B cell (primary cell): ENCODE measurements at regions not wholly inside any gene's neighbourhood (a gene's known extent, or its start where the extent isn't known, plus 50 kb on each side); places are given as distances from the start of the nearest gene placed in this dataset.

Source experiments
- ATAC-seq: fragments of 200-7000 bp; cut with Tn5 transposase; one replicate; pipeline ENCODE4 v1.10.0; 2021; ENCODE audit warnings: low read depth, mild to moderate bottlenecking, moderate number of reproducible peaks, moderate library complexity
- CTCF ChIA-PET: fragments of 350-600 bp; sonication (Branson Sonifier 250); formaldehyde crosslinking; loops from one replicate; lab custom pipeline; 2021; ENCODE audit warnings: antibody characterized with exemption, inconsistent platforms; lab: Charles Lee
- POLR2A ChIA-PET: fragments of 350-600 bp; sonication (Branson Sonifier 250); formaldehyde crosslinking; loops from one replicate; lab custom pipeline; 2021; ENCODE audit warnings: antibody characterized with exemption; lab: Charles Lee
- DNase-seq: peaks from one replicate; pipeline ENCODE4 v3.0.0; 2013
- H2AFZ ChIP-seq: 2 replicates; pipeline ENCODE4 v1.6.1; 2012; ENCODE audit warnings: mild to moderate bottlenecking, low read depth, low read length; ENCODE audit not compliant: insufficient read depth, poor library complexity, severe bottlenecking
- H3K27ac ChIP-seq, 2 donors: 1 replicate in 1 of 2; 2 replicates in 1 of 2; pipeline ENCODE4 v1.5.1; 2012 to 2013; ENCODE audit warnings: low read length in 2 of 2, mild to moderate bottlenecking in 2 of 2, moderate library complexity in 1 of 2
- H3K27me3 ChIP-seq, 4 experiments: fragments of 200-600 bp in 1 of 4; sonication (generic) in 1 of 4; replicated peaks in 1 of 4; 1 replicate in 2 of 4; 2 replicates in 2 of 4; pipeline versions ENCODE4 v1.6.1 to v1.7.0; 2013 to 2016; ENCODE audit warnings: low read length in 3 of 4, mild to moderate bottlenecking in 2 of 4, mixed read lengths in 1 of 4, moderate library complexity in 1 of 4; ENCODE audit not compliant: insufficient read depth in 4 of 4, control insufficient read depth in 3 of 4; ENCODE audit errors: control extremely low read depth in 1 of 4
- H3K36me3 ChIP-seq, 2 experiments: replicated peaks in 1 of 2; 1 replicate in 1 of 2; 2 replicates in 1 of 2; pipeline versions ENCODE4 v1.6.1 to v1.7.1; 2013; ENCODE audit warnings: low read length in 1 of 2; ENCODE audit not compliant: insufficient read depth in 2 of 2, control insufficient read depth in 1 of 2; ENCODE audit errors: control extremely low read depth in 1 of 2, extremely low read depth in 1 of 2
- H3K4me1 ChIP-seq, 2 donors: fragments of 200-600 bp in 1 of 2; sonication (generic) in 1 of 2; 1 replicate in 1 of 2; 2 replicates in 1 of 2; pipeline versions ENCODE4 v1.5.1 to v1.6.1; 2013 to 2017; ENCODE audit warnings: low read length in 2 of 2; ENCODE audit not compliant: control insufficient read depth in 2 of 2, insufficient read depth in 2 of 2
- H3K4me2 ChIP-seq: replicated peaks from 2 replicates; pipeline ENCODE3; 2012; ENCODE audit warnings: mild to moderate bottlenecking, low read depth, low read length; ENCODE audit not compliant: poor library complexity, severe bottlenecking
- H3K4me3 ChIP-seq, 5 experiments: fragments of 200-600 bp in 1 of 5; sonication (generic) in 1 of 5; 1 replicate in 3 of 5; 2 replicates in 2 of 5; pipeline versions ENCODE4 v1.5.1 to v1.7.0; 2011 to 2016; ENCODE audit warnings: low read length in 4 of 5, mild to moderate bottlenecking in 4 of 5, low read depth in 2 of 5, control low read depth in 1 of 5, moderate library complexity in 1 of 5; ENCODE audit not compliant: insufficient read depth in 1 of 5; ENCODE audit errors: control extremely low read depth in 1 of 5, extremely low read depth in 1 of 5
- H3K79me2 ChIP-seq: fragments of 200-600 bp; sonication (generic); one replicate; pipeline ENCODE4 v1.6.0; 2016; ENCODE audit warnings: low read length; ENCODE audit not compliant: control insufficient read depth, insufficient read depth
- H3K9ac ChIP-seq: fragments of 200-600 bp; sonication (generic); 2 replicates; pipeline ENCODE4 v1.6.1; 2017; ENCODE audit warnings: mild to moderate bottlenecking, low read length, moderate library complexity
- H3K9me3 ChIP-seq, 3 donors: one replicate each; pipeline versions ENCODE4 v1.6.1 to v1.7.1; 2013; ENCODE audit warnings: low read length in 2 of 3; ENCODE audit not compliant: control insufficient read depth in 2 of 3, insufficient read depth in 1 of 3; ENCODE audit errors: control extremely low read depth in 1 of 3
- H4K20me1 ChIP-seq: 2 replicates; pipeline ENCODE4 v1.6.0; 2012; ENCODE audit warnings: mild to moderate bottlenecking, low read length; ENCODE audit not compliant: insufficient read depth, control insufficient read depth, poor library complexity, severe bottlenecking
- H3K27ac Mint-ChIP-seq: one replicate; pipeline ENCODE4 v1.8.0; 2021; ENCODE audit warnings: mixed read lengths
- H3K27me3 Mint-ChIP-seq: one replicate; pipeline ENCODE4 v1.8.0; 2021; ENCODE audit warnings: mixed read lengths
- H3K4me1 Mint-ChIP-seq: one replicate; pipeline ENCODE4 v1.8.0; 2021; ENCODE audit warnings: mixed read lengths
- H3K4me3 Mint-ChIP-seq: one replicate; pipeline ENCODE4 v1.8.0; 2021; ENCODE audit warnings: mixed read lengths
- H3K9me3 Mint-ChIP-seq: one replicate; pipeline ENCODE4 v1.8.0; 2022; ENCODE audit warnings: mixed read lengths; ENCODE audit not compliant: insufficient read depth
- EZH2 ChIP-seq: IDR thresholded peaks from 2 replicates; pipeline ENCODE4 v1.6.1; 2012; ENCODE audit warnings: borderline replicate concordance, low read depth, mild to moderate bottlenecking, moderate library complexity, low read length; ENCODE audit not compliant: insufficient read depth, poor library complexity, severe bottlenecking
- WGBS: methylation state at CpG from one replicate; pipeline ENCODE4 v1.1.5; 2013; ENCODE audit warnings: missing lambda C conversion rate; ENCODE audit not compliant: insufficient coverage; 5-methylcytosine and 5-hydroxymethylcytosine counted together
- intact Hi-C: fragments of 100-400 bp; cut with micrococcal nuclease; formaldehyde crosslinking; loops from one replicate; pipeline ENCODE4 v1.10.0; 2022
- TF ChIP-seq, protein P1 (sequence below): fragments of 200-600 bp; IDR thresholded peaks from one replicate; pipeline ENCODE4 v1.8.0; 2022; ENCODE audit warnings: antibody characterized with exemption, mild to moderate bottlenecking

DNA sequence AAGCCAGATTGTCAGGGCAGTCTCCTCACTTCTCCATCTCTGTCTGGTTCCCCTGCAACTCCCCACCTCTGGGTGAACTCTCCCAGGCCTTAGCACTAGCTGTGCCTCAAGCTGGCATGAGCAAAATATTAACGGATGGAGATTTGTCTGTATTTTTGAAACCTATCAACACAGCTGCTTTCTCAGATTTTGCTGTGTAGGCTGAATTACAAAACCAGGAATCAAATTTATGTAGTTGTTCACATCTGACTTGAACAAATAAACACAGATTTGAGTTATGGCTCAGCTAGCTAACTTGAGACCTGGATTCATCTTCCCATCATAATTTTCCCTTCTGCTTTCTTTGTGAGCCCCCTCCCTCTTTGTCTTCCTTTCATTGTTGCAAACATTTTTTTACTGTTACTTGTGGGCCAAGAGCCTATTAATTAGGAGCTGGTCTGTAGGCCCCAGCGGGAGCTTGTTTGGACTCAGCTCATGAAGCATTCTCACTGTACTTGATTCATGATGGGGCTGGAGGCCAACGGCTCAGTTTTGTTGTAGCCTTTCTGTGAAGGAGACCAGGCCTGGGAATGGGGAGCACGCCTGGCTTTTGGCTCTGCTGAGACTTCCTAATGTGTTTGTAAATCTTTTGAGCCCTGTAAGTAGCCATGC is 164.1 kb upstream of the GATA6 start:
- Histone ChIP-seq H3K4me2 (no peak overlapping the region), H2AFZ (no peak overlapping the region), H3K27me3 (no peaks in the 10 kb centered on the region), H4K20me1 (no peaks in the 10 kb centered on the region), H3K4me3 (no peak overlapping the region), H3K9ac (no peak overlapping the region), H3K79me2 (no peaks in the 10 kb centered on the region), H3K4me1 (no peaks in the 10 kb centered on the region), H3K9me3 (peaks cover 0 to 6% (median 0%) of the 10 kb centered on the region in 3 donors), H3K36me3 (no peaks in the 10 kb centered on the region), H3K27ac (no peak overlapping the region)
- H3K4me3 Mint-ChIP-seq = no peak overlapping the region
- no peak for ATAC-seq
- H3K27me3 Mint-ChIP-seq = no peaks in the 10 kb centered on the region
- H3K9me3 Mint-ChIP-seq = peaks cover 7% of the 10 kb centered on the region
- no peak for DNase-seq
- TF ChIP-seq, protein P1, sequence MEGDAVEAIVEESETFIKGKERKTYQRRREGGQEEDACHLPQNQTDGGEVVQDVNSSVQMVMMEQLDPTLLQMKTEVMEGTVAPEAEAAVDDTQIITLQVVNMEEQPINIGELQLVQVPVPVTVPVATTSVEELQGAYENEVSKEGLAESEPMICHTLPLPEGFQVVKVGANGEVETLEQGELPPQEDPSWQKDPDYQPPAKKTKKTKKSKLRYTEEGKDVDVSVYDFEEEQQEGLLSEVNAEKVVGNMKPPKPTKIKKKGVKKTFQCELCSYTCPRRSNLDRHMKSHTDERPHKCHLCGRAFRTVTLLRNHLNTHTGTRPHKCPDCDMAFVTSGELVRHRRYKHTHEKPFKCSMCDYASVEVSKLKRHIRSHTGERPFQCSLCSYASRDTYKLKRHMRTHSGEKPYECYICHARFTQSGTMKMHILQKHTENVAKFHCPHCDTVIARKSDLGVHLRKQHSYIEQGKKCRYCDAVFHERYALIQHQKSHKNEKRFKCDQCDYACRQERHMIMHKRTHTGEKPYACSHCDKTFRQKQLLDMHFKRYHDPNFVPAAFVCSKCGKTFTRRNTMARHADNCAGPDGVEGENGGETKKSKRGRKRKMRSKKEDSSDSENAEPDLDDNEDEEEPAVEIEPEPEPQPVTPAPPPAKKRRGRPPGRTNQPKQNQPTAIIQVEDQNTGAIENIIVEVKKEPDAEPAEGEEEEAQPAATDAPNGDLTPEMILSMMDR = no peak
- no peak for TF ChIP-seq EZH2
- 57% methylated on average over 3 of the region's 4 CpGs for WGBS
- POLR2A ChIA-PET = no interaction called here
- no peaks in the 10 kb centered on the region for H3K4me1 Mint-ChIP-seq
- no peak overlapping the region for H3K27ac Mint-ChIP-seq
- intact Hi-C loops = no loop called here
- CTCF ChIA-PET = no interaction called here

DNA sequence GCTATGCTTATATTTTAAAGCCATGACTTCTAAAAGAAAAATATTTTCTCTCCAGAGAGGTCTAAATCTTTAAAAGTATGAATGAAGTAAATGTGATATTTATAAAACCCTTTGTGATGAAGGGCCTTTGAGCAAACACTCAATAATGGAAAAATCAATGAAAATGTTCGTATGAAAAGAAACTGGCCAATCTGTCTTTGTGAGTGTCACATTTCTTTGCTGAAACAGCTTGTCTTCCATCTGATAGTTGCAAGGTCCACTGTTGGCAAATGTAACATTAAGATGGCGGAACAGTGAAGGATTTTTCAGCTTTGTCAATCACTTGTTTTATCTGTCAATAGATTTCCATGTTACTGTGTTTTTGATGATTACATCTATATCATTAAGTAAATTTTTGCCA is 162.9 kb upstream of the GATA6 start:
- ATAC-seq (no peak), DNase-seq (no peak)
- H4K20me1 ChIP-seq = no peaks in the 10 kb centered on the region
- POLR2A ChIA-PET = no interaction called here
- H3K4me1 ChIP-seq = no peaks in the 10 kb centered on the region
- Mint-ChIP-seq H3K27ac (no peak overlapping the region), H3K27me3 (no peaks in the 10 kb centered on the region), H3K9me3 (peaks cover 7% of the 10 kb centered on the region), H3K4me3 (no peak overlapping the region), H3K4me1 (no peaks in the 10 kb centered on the region)
- peaks cover 0 to 6% (median 0%) of the 10 kb centered on the region in 3 donors for H3K9me3 ChIP-seq
- no peak overlapping the region for H2AFZ ChIP-seq
- 83% methylated on average over 1 of the region's 2 CpGs for WGBS
- CTCF ChIA-PET = no interaction called here
- no peak overlapping the region for H3K4me2 ChIP-seq
- no peak overlapping the region for H3K27ac ChIP-seq
- no peaks in the 10 kb centered on the region for H3K36me3 ChIP-seq
- intact Hi-C loops = no loop called here
- no peaks in the 10 kb centered on the region for H3K79me2 ChIP-seq
- H3K27me3 ChIP-seq = no peaks in the 10 kb centered on the region
- no peak for TF ChIP-seq EZH2
- TF ChIP-seq, protein P1 = no peak
- no peak overlapping the region for H3K9ac ChIP-seq
- no peak overlapping the region for H3K4me3 ChIP-seq
